ENCODE measurements at regions not wholly inside any gene's neighbourhood (a gene's known extent, or its start where the extent isn't known, plus 50 kb on each side); places are given as distances from the start of the nearest gene placed in this dataset.

GRCh38 chr18:56086786-56087185 lies 498.8 kb upstream of the TCF4 start:
- TF ChIP-seq POLR2AphosphoS5 (IDR thresholded peaks at IDR 0.05): no peak
- no peak for TF ChIP-seq CTCF (IDR thresholded peaks at IDR 0.05)
- no peak for TF ChIP-seq POLR2A (IDR thresholded peaks at IDR 0.05)
- no peak for TF ChIP-seq EP300 (IDR thresholded peaks at IDR 0.05)
